ENCODE measurements at regions not wholly inside any gene's neighbourhood (a gene's known extent, or its start where the extent isn't known, plus 50 kb on each side); places are given as distances from the start of the nearest gene placed in this dataset.

DNA sequence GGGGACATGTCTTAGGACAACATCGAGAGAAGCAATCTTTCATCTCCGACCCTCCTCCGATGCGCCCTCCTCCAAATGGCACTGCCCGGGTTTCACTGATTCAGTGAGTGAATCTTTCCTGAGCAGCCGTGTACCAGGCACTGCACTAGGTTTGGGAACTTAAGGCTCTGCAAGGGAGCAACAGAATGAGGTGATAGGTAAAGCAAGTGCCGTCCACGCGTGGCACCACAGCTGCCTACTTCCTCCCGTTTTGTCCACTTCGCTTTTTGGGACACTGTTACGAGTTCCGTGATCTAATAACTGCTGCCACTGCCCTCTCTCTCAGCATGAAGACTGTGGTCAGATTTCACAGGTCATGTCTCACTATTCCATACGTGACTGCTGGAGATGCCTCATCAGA, 131.0 kb downstream of the TEX29 start:
- H3K4me3 Mint-ChIP-seq: no peak overlapping the region
- no peaks in the 10 kb centered on the region for H3K4me1 Mint-ChIP-seq
- H3K27me3 Mint-ChIP-seq: peaks cover 4% of the 10 kb centered on the region
- ChIA-PET CTCF (no interaction called here), POLR2A (no interaction called here)
- ATAC-seq (ENCODE audit: low read depth) (no peak), DNase-seq (no peak)
- H3K27ac Mint-ChIP-seq: no peak overlapping the region
- intact Hi-C loops (cut with micrococcal nuclease): no loop called here
- TF ChIP-seq, protein P1, sequence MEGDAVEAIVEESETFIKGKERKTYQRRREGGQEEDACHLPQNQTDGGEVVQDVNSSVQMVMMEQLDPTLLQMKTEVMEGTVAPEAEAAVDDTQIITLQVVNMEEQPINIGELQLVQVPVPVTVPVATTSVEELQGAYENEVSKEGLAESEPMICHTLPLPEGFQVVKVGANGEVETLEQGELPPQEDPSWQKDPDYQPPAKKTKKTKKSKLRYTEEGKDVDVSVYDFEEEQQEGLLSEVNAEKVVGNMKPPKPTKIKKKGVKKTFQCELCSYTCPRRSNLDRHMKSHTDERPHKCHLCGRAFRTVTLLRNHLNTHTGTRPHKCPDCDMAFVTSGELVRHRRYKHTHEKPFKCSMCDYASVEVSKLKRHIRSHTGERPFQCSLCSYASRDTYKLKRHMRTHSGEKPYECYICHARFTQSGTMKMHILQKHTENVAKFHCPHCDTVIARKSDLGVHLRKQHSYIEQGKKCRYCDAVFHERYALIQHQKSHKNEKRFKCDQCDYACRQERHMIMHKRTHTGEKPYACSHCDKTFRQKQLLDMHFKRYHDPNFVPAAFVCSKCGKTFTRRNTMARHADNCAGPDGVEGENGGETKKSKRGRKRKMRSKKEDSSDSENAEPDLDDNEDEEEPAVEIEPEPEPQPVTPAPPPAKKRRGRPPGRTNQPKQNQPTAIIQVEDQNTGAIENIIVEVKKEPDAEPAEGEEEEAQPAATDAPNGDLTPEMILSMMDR (IDR thresholded peaks at IDR 0.05): no peak
- H3K9me3 Mint-ChIP-seq: peaks cover 5% of the 10 kb centered on the region
- H3K36me3 Mint-ChIP-seq (ENCODE audit: low read depth): no peaks in the 10 kb centered on the region

GRCh38 chr13:111456452-111457230, 136.2 kb downstream of the TEX29 start:
- Mint-ChIP-seq H3K4me3 (no peak overlapping the region), H3K4me1 (peaks cover 3% of the 10 kb centered on the region), H3K36me3 (ENCODE audit: low read depth) (no peaks in the 10 kb centered on the region), H3K27me3 (peaks cover 16% of the 10 kb centered on the region), H3K27ac (no peak overlapping the region), H3K9me3 (no peaks in the 10 kb centered on the region)
- POLR2A ChIA-PET: no interaction called here
- intact Hi-C loops (cut with micrococcal nuclease): no loop called here
- CTCF ChIA-PET: no interaction called here
- TF ChIP-seq, protein P1 (IDR thresholded peaks at IDR 0.05): no peak
- ATAC-seq (ENCODE audit: low read depth) (no peak), DNase-seq (no peak)

GRCh38 chr13:111458001-111458531, 137.6 kb downstream of the TEX29 start:
- no peak for ATAC-seq (ENCODE audit: low read depth)
- intact Hi-C loops (cut with micrococcal nuclease): no loop called here
- POLR2A ChIA-PET: no interaction called here
- peaks cover 16% of the 10 kb centered on the region for H3K27me3 Mint-ChIP-seq
- DNase-seq: no peak
- CTCF ChIA-PET: no interaction called here
- H3K27ac Mint-ChIP-seq: no peak overlapping the region
- TF ChIP-seq, protein P1 (IDR thresholded peaks at IDR 0.05): no peak
- peaks cover 3% of the 10 kb centered on the region for H3K4me1 Mint-ChIP-seq
- H3K36me3 Mint-ChIP-seq (ENCODE audit: low read depth): no peaks in the 10 kb centered on the region
- no peak overlapping the region for H3K4me3 Mint-ChIP-seq
- H3K9me3 Mint-ChIP-seq: no peaks in the 10 kb centered on the region

GRCh38 chr13:111458739-111459138, 138.3 kb downstream of the TEX29 start:
- Mint-ChIP-seq H3K9me3 (no peaks in the 10 kb centered on the region), H3K27me3 (peaks cover 16% of the 10 kb centered on the region), H3K4me1 (peaks cover 3% of the 10 kb centered on the region), H3K36me3 (ENCODE audit: low read depth) (no peaks in the 10 kb centered on the region), H3K27ac (no peak overlapping the region), H3K4me3 (no peak overlapping the region)
- DNase-seq (no peak), ATAC-seq (ENCODE audit: low read depth) (no peak)
- ChIA-PET CTCF (no interaction called here), POLR2A (no interaction called here)
- intact Hi-C loops (cut with micrococcal nuclease): no loop called here
- TF ChIP-seq, protein P1 (IDR thresholded peaks at IDR 0.05): no peak

GRCh38 chr13:111459803-111460547, 139.5 kb downstream of the TEX29 start:
- no peak for DNase-seq
- CTCF ChIA-PET: no interaction called here
- no peak overlapping the region for H3K4me3 Mint-ChIP-seq
- H3K27me3 Mint-ChIP-seq: peaks cover 16% of the 10 kb centered on the region
- POLR2A ChIA-PET: no interaction called here
- no peak overlapping the region for H3K27ac Mint-ChIP-seq
- H3K9me3 Mint-ChIP-seq: no peaks in the 10 kb centered on the region
- peaks cover 3% of the 10 kb centered on the region for H3K4me1 Mint-ChIP-seq
- no peak for ATAC-seq (ENCODE audit: low read depth)
- TF ChIP-seq, protein P1 (IDR thresholded peaks at IDR 0.05): no peak
- intact Hi-C loops (cut with micrococcal nuclease): no loop called here
- no peaks in the 10 kb centered on the region for H3K36me3 Mint-ChIP-seq (ENCODE audit: low read depth)
